ENCODE measurements at regions not wholly inside any gene's neighbourhood (a gene's known extent, or its start where the extent isn't known, plus 50 kb on each side); places are given as distances from the start of the nearest gene placed in this dataset.

DNA sequence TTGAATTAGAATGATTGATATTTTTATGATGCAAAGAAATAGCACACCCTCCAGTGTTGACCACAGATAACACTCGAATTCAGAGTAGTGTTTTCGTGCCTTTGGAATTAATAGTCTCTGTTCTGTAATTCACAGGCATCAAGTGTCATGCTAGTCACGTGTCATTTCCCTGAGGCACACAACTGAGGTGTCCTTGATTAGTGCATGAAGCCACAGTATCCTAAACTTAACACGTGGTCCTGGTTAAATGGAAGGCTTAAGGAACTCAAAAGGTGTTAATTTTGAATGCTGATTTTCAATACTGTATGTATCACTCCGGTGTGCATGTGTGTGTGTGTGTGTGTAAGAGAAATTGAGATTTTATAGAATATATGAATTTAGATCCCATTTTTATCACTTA, 625.6 kb downstream of the TMEM114 start:
- no peak overlapping the region for H2AFZ ChIP-seq (ENCODE audit: control insufficient read depth, low read length)
- no peak overlapping the region for H3K9ac ChIP-seq (ENCODE audit: control insufficient read depth, extremely low read depth, insufficient read depth, low read length)
- no peak overlapping the region for H3K27ac ChIP-seq (ENCODE audit: control insufficient read depth, insufficient read depth, low read length)
- no peaks in the 10 kb centered on the region for H3K4me1 ChIP-seq (ENCODE audit: control insufficient read depth, extremely low read depth, insufficient read depth, low read length)
- dilution Hi-C loops (cut with MboI; ENCODE audit: extremely low pct_ligation_motif_present, low sequenced_read_pairs): no loop called here
- no peak for FAIRE-seq
- H4K20me1 ChIP-seq (ENCODE audit: control insufficient read depth, extremely low read depth, insufficient read depth, low read length): no peaks in the 10 kb centered on the region
- TF ChIP-seq EZH2 (IDR thresholded peaks at IDR 0.05; ENCODE audit: low read length) (no peak), CTCF (optimal IDR thresholded peaks at IDR 0.05 in 1 of 3, IDR thresholded peaks at IDR 0.05 in 1 of 3, conservative IDR thresholded peaks at IDR 0.05 in 1 of 3; ENCODE audit: extremely low read depth in 1 of 3, insufficient read depth in 2 of 3, low read length in 3 of 3) (no peak)
- no peaks in the 10 kb centered on the region for H3K27me3 ChIP-seq (ENCODE audit: control insufficient read depth, extremely low read depth, insufficient read depth, low read length)
- H3K9me1 ChIP-seq (ENCODE audit: control insufficient read depth, extremely low read depth, insufficient read depth, low read length): no peaks in the 10 kb centered on the region
- no peak for DNase-seq (ENCODE audit: low read depth, low spot score)
- no peaks in the 10 kb centered on the region for H3K36me3 ChIP-seq (ENCODE audit: control insufficient read depth in 2 of 2, extremely low read depth in 1 of 2, insufficient read depth in 2 of 2, low read length in 2 of 2)
- H3K4me3 ChIP-seq (ENCODE audit: control insufficient read depth in 2 of 3, extremely low read depth in 1 of 3, insufficient read depth in 2 of 3, low read depth in 1 of 3, low read length in 3 of 3): no peak overlapping the region
- H3K9me3 ChIP-seq (ENCODE audit: control insufficient read depth, low read depth, low read length): no peaks in the 10 kb centered on the region
- no peaks in the 10 kb centered on the region for H3K79me2 ChIP-seq (ENCODE audit: control insufficient read depth, insufficient read depth, low read length)
- no peak overlapping the region for H3K4me2 ChIP-seq (ENCODE audit: control insufficient read depth, extremely low read depth, insufficient read depth, low read depth, low read length)

- Histone ChIP-seq H4K20me1 (ENCODE audit: control insufficient read depth, extremely low read depth, insufficient read depth, low read length) (no peaks in the 10 kb centered on the region), H3K9ac (ENCODE audit: control insufficient read depth, extremely low read depth, insufficient read depth, low read length) (no peak overlapping the region), H3K36me3 (ENCODE audit: control insufficient read depth in 2 of 2, extremely low read depth in 1 of 2, insufficient read depth in 2 of 2, low read length in 2 of 2) (no peaks in the 10 kb centered on the region), H3K27me3 (ENCODE audit: control insufficient read depth, extremely low read depth, insufficient read depth, low read length) (no peaks in the 10 kb centered on the region), H3K4me3 (ENCODE audit: control insufficient read depth in 2 of 3, extremely low read depth in 1 of 3, insufficient read depth in 2 of 3, low read depth in 1 of 3, low read length in 3 of 3) (no peak overlapping the region), H3K4me1 (ENCODE audit: control insufficient read depth, extremely low read depth, insufficient read depth, low read length) (no peaks in the 10 kb centered on the region), H3K27ac (ENCODE audit: control insufficient read depth, insufficient read depth, low read length) (no peak overlapping the region), H3K4me2 (ENCODE audit: control insufficient read depth, extremely low read depth, insufficient read depth, low read depth, low read length) (no peak overlapping the region), H3K9me1 (ENCODE audit: control insufficient read depth, extremely low read depth, insufficient read depth, low read length) (no peaks in the 10 kb centered on the region), H3K9me3 (ENCODE audit: control insufficient read depth, low read depth, low read length) (no peaks in the 10 kb centered on the region), H3K79me2 (ENCODE audit: control insufficient read depth, insufficient read depth, low read length) (no peaks in the 10 kb centered on the region), H2AFZ (ENCODE audit: control insufficient read depth, low read length) (no peak overlapping the region)
- TF ChIP-seq EZH2 (IDR thresholded peaks at IDR 0.05; ENCODE audit: low read length) (no peak), CTCF (optimal IDR thresholded peaks at IDR 0.05 in 1 of 3, IDR thresholded peaks at IDR 0.05 in 1 of 3, conservative IDR thresholded peaks at IDR 0.05 in 1 of 3; ENCODE audit: extremely low read depth in 1 of 3, insufficient read depth in 2 of 3, low read length in 3 of 3) (no peak)
- DNase-seq (ENCODE audit: low read depth, low spot score): no peak
- no peak for FAIRE-seq
- dilution Hi-C loops (cut with MboI; ENCODE audit: extremely low pct_ligation_motif_present, low sequenced_read_pairs): no loop called here
These were observed 626.1 kb downstream of the TMEM114 start for GRCh38 chr16:7964167-7964566.
